ENCODE measurements at regions not wholly inside any gene's neighbourhood (a gene's known extent, or its start where the extent isn't known, plus 50 kb on each side); places are given as distances from the start of the nearest gene placed in this dataset.

GRCh38 chrX:150200820-150201287, 162.3 kb upstream of the MAMLD1 start:
- Histone ChIP-seq H3K9me2 (replicated peaks; ENCODE audit: insufficient read depth, low read length) (no peaks in the 10 kb centered on the region), H3K9ac (ENCODE audit: low read length) (no peak overlapping the region), H3K4me1 (ENCODE audit: low read length) (no peaks in the 10 kb centered on the region), H3K9me3 (replicated peaks; ENCODE audit: insufficient read depth, low read length) (no peaks in the 10 kb centered on the region), H3F3A (ENCODE audit: insufficient read depth, low read length) (no peaks in the 10 kb centered on the region), H3K4me3 (ENCODE audit: low read length) (no peak overlapping the region), H2AFZ (ENCODE audit: low read length) (no peak overlapping the region), H3K79me2 (ENCODE audit: low read length) (no peaks in the 10 kb centered on the region), H3K4me2 (ENCODE audit: low read depth, low read length) (no peak overlapping the region), H3K27me3 (replicated peaks; ENCODE audit: insufficient read depth, low read length) (no peaks in the 10 kb centered on the region), H3K27ac (ENCODE audit: low read length) (no peak overlapping the region), H3K36me3 (replicated peaks; ENCODE audit: insufficient read depth, low read length) (no peaks in the 10 kb centered on the region), H4K20me1 (ENCODE audit: insufficient read depth, low read length) (no peaks in the 10 kb centered on the region)
- no peak for TF ChIP-seq EZH2 (optimal IDR thresholded peaks at IDR 0.05; ENCODE audit: low read depth, low read length)
- TF ChIP-seq CTCF (IDR thresholded peaks at IDR 0.05; ENCODE audit: low read length) = no peak
- no peak for TF ChIP-seq EZH2phosphoT487 (IDR thresholded peaks at IDR 0.05; ENCODE audit: low read length)
- no peak for DNase-seq

DNA sequence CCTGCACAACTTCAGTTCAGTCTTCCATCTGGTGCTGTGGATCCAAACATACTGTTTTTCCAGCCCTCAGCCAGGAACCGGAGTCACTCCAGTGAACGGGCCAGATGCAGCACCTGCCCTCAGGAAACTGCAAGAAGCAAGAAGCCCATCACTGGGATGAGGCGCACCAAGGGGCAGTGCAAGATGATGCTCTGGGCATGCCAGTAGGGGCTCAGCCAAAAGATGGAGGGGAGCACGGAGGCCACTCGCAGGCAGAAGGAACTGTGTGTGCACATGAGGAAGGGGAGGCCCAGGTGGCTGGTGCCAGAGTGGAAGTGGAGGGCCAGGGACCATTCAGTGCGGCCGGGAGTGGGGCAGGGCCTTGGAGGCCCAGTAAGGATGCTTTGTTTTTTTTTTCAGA, 161.7 kb upstream of the MAMLD1 start:
- Histone ChIP-seq H3K4me2 (ENCODE audit: low read depth, low read length) (no peak overlapping the region), H3K79me2 (ENCODE audit: low read length) (no peaks in the 10 kb centered on the region), H2AFZ (ENCODE audit: low read length) (no peak overlapping the region), H3K27me3 (replicated peaks; ENCODE audit: insufficient read depth, low read length) (no peaks in the 10 kb centered on the region), H3K4me3 (ENCODE audit: low read length) (no peak overlapping the region), H3K9me3 (replicated peaks; ENCODE audit: insufficient read depth, low read length) (no peaks in the 10 kb centered on the region), H4K20me1 (ENCODE audit: insufficient read depth, low read length) (no peaks in the 10 kb centered on the region), H3F3A (ENCODE audit: insufficient read depth, low read length) (no peaks in the 10 kb centered on the region), H3K36me3 (replicated peaks; ENCODE audit: insufficient read depth, low read length) (no peaks in the 10 kb centered on the region), H3K9ac (ENCODE audit: low read length) (no peak overlapping the region), H3K4me1 (ENCODE audit: low read length) (no peaks in the 10 kb centered on the region), H3K27ac (ENCODE audit: low read length) (no peak overlapping the region), H3K9me2 (replicated peaks; ENCODE audit: insufficient read depth, low read length) (no peaks in the 10 kb centered on the region)
- no peak for TF ChIP-seq EZH2 (optimal IDR thresholded peaks at IDR 0.05; ENCODE audit: low read depth, low read length)
- TF ChIP-seq CTCF (IDR thresholded peaks at IDR 0.05; ENCODE audit: low read length) = no peak
- TF ChIP-seq EZH2phosphoT487 (IDR thresholded peaks at IDR 0.05; ENCODE audit: low read length) = no peak
- DNase-seq = no peak

GRCh38 chrX:150201841-150202240, 161.3 kb upstream of the MAMLD1 start:
- no peaks in the 10 kb centered on the region for H3K79me2 ChIP-seq (ENCODE audit: low read length)
- no peak for TF ChIP-seq CTCF (IDR thresholded peaks at IDR 0.05; ENCODE audit: low read length)
- TF ChIP-seq EZH2 (optimal IDR thresholded peaks at IDR 0.05; ENCODE audit: low read depth, low read length) = no peak
- TF ChIP-seq EZH2phosphoT487 (IDR thresholded peaks at IDR 0.05; ENCODE audit: low read length) = no peak
- H3K4me2 ChIP-seq (ENCODE audit: low read depth, low read length) = no peak overlapping the region
- DNase-seq = no peak
- no peaks in the 10 kb centered on the region for H3K4me1 ChIP-seq (ENCODE audit: low read length)
- H3K9me2 ChIP-seq (replicated peaks; ENCODE audit: insufficient read depth, low read length) = no peaks in the 10 kb centered on the region
- H2AFZ ChIP-seq (ENCODE audit: low read length) = no peak overlapping the region
- H3K36me3 ChIP-seq (replicated peaks; ENCODE audit: insufficient read depth, low read length) = no peaks in the 10 kb centered on the region
- no peak overlapping the region for H3K27ac ChIP-seq (ENCODE audit: low read length)
- H3K9ac ChIP-seq (ENCODE audit: low read length) = no peak overlapping the region
- no peaks in the 10 kb centered on the region for H4K20me1 ChIP-seq (ENCODE audit: insufficient read depth, low read length)
- no peaks in the 10 kb centered on the region for H3K9me3 ChIP-seq (replicated peaks; ENCODE audit: insufficient read depth, low read length)
- H3K27me3 ChIP-seq (replicated peaks; ENCODE audit: insufficient read depth, low read length) = no peaks in the 10 kb centered on the region
- no peaks in the 10 kb centered on the region for H3F3A ChIP-seq (ENCODE audit: insufficient read depth, low read length)
- H3K4me3 ChIP-seq (ENCODE audit: low read length) = no peak overlapping the region

Data from MM.1S (cell line).